ENCODE measurements at regions not wholly inside any gene's neighbourhood (a gene's known extent, or its start where the extent isn't known, plus 50 kb on each side); places are given as distances from the start of the nearest gene placed in this dataset.

DNA sequence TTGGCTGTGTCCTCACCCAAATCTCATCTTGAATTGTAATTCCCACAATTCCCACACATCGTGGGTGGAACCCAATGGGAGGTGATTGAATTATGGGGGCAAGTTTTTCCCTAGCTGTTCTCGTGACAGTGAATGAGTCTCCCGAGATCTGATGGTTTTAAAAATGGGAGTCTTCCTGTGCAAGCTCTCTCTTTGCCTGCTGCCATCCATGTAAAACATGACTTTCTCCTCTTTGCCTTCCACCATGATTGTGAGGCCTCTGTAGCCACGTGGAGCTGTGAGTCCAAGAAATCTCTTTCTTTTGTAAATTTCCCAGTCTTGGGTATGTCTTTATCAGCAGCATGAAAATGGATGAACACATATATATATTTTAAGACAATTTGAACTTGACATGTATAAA lies 285.4 kb downstream of the BAMBI start:
- TF ChIP-seq, protein P1, sequence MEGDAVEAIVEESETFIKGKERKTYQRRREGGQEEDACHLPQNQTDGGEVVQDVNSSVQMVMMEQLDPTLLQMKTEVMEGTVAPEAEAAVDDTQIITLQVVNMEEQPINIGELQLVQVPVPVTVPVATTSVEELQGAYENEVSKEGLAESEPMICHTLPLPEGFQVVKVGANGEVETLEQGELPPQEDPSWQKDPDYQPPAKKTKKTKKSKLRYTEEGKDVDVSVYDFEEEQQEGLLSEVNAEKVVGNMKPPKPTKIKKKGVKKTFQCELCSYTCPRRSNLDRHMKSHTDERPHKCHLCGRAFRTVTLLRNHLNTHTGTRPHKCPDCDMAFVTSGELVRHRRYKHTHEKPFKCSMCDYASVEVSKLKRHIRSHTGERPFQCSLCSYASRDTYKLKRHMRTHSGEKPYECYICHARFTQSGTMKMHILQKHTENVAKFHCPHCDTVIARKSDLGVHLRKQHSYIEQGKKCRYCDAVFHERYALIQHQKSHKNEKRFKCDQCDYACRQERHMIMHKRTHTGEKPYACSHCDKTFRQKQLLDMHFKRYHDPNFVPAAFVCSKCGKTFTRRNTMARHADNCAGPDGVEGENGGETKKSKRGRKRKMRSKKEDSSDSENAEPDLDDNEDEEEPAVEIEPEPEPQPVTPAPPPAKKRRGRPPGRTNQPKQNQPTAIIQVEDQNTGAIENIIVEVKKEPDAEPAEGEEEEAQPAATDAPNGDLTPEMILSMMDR (IDR thresholded peaks at IDR 0.05): no peak
- TF ChIP-seq EP300 (IDR thresholded peaks at IDR 0.05): no peak
- no peak for TF ChIP-seq POLR2A (IDR thresholded peaks at IDR 0.05)
